H9 (cell line): ENCODE measurements at regions not wholly inside any gene's neighbourhood (a gene's known extent, or its start where the extent isn't known, plus 50 kb on each side); places are given as distances from the start of the nearest gene placed in this dataset.

Source experiments
- DNase-seq: peaks from one replicate; pipeline ENCODE4 v3.0.0-alpha.2; 2017
- H2AFZ ChIP-seq: one replicate; pipeline ENCODE4 v1.6.1; 2013; ENCODE audit warnings: mild to moderate bottlenecking, low read length, control low read depth, moderate library complexity
- H2AK5ac ChIP-seq: 2 replicates; pipeline ENCODE4 v1.6.1; 2013; ENCODE audit warnings: low read length, control low read depth, mixed read lengths; ENCODE audit not compliant: insufficient read length
- H2BK120ac ChIP-seq: one replicate; pipeline ENCODE4 v1.6.1; 2013; ENCODE audit warnings: low read depth, mild to moderate bottlenecking, low read length, control low read depth, inconsistent platforms; ENCODE audit not compliant: poor library complexity, severe bottlenecking
- H2BK12ac ChIP-seq: 2 replicates; pipeline ENCODE4 v1.6.1; 2013; ENCODE audit warnings: low read length, control low read depth, mixed read lengths, low read depth; ENCODE audit not compliant: insufficient read length
- H2BK15ac ChIP-seq: 2 replicates; pipeline ENCODE4 v1.6.1; 2013; ENCODE audit warnings: low read depth, low read length, control low read depth
- H2BK20ac ChIP-seq: one replicate; pipeline ENCODE4 v1.6.1; 2013; ENCODE audit warnings: low read depth, mild to moderate bottlenecking, low read length, control low read depth, inconsistent platforms; ENCODE audit not compliant: poor library complexity, severe bottlenecking
- H2BK5ac ChIP-seq: 2 replicates; pipeline ENCODE4 v1.6.1; 2013; ENCODE audit warnings: low read length, control low read depth, mixed read lengths; ENCODE audit not compliant: insufficient read length
- H3K14ac ChIP-seq: 2 replicates; pipeline ENCODE4 v1.6.1; 2013; ENCODE audit warnings: low read length, control low read depth; ENCODE audit not compliant: insufficient read depth
- H3K18ac ChIP-seq: 2 replicates; pipeline ENCODE4 v1.6.1; 2013; ENCODE audit warnings: low read depth, mild to moderate bottlenecking, mixed read lengths, low read length, control low read depth; ENCODE audit not compliant: insufficient read length
- H3K23ac ChIP-seq: 2 replicates; pipeline ENCODE4 v1.6.1; 2013; ENCODE audit warnings: low read length, control low read depth, mixed read lengths, low read depth; ENCODE audit not compliant: insufficient read length
- H3K23me2 ChIP-seq: 2 replicates; pipeline ENCODE4 v1.6.1; 2013; ENCODE audit warnings: low read depth, mild to moderate bottlenecking, mixed read lengths, low read length, control low read depth; ENCODE audit not compliant: insufficient read length, poor library complexity, severe bottlenecking
- H3K27ac ChIP-seq: 2 replicates; pipeline ENCODE4 v1.5.1; 2013; ENCODE audit warnings: low read length, control low read depth, mixed read lengths, low read depth; ENCODE audit not compliant: insufficient read length
- H3K27me3 ChIP-seq: 2 replicates; pipeline ENCODE4 v1.6.1; 2013; ENCODE audit warnings: low read length, control low read depth, inconsistent platforms; ENCODE audit not compliant: insufficient read depth
- H3K4ac ChIP-seq: 2 replicates; pipeline ENCODE4 v1.6.1; 2013; ENCODE audit warnings: low read depth, mild to moderate bottlenecking, control low read depth, inconsistent platforms, low read length, moderate library complexity
- H3K4me1 ChIP-seq: 2 replicates; pipeline ENCODE4 v1.6.1; 2013; ENCODE audit warnings: low read length, control low read depth, inconsistent platforms; ENCODE audit not compliant: insufficient read depth
- H3K4me2 ChIP-seq: 2 replicates; pipeline ENCODE4 v1.6.1; 2013; ENCODE audit warnings: low read length, control low read depth, mixed read lengths; ENCODE audit not compliant: insufficient read length, insufficient read depth
- H3K56ac ChIP-seq: 2 replicates; pipeline ENCODE4 v1.6.1; 2013; ENCODE audit warnings: low read depth, mild to moderate bottlenecking, mixed read lengths, low read length, control low read depth; ENCODE audit not compliant: insufficient read length
- H3K79me1 ChIP-seq: 2 replicates; pipeline ENCODE4 v1.6.1; 2013; ENCODE audit warnings: low read depth, mild to moderate bottlenecking, moderate library complexity, low read length, control low read depth, inconsistent platforms; ENCODE audit not compliant: insufficient read depth, poor library complexity, severe bottlenecking
- H3K79me2 ChIP-seq: 2 replicates; pipeline ENCODE4 v1.6.1; 2013; ENCODE audit warnings: low read length, control low read depth, inconsistent platforms; ENCODE audit not compliant: insufficient read depth
- H3K9ac ChIP-seq: 2 replicates; pipeline ENCODE4 v1.6.1; 2013; ENCODE audit warnings: low read length, control low read depth, mixed read lengths; ENCODE audit not compliant: insufficient read length; ENCODE audit errors: extremely low read depth
- H3K9me3 ChIP-seq: one replicate; pipeline ENCODE4 v1.6.1; 2013; ENCODE audit warnings: low read depth, low read length, inconsistent platforms; ENCODE audit not compliant: control insufficient read depth
- H3T11ph ChIP-seq: one replicate; pipeline ENCODE4 v1.6.1; 2013; ENCODE audit warnings: mild to moderate bottlenecking, low read length, control low read depth, inconsistent platforms
- H4K20me1 ChIP-seq: one replicate; pipeline ENCODE4 v1.6.1; 2013; ENCODE audit not compliant: control insufficient read depth, insufficient read length, insufficient read depth
- H4K5ac ChIP-seq: 2 replicates; pipeline ENCODE4 v1.6.1; 2013; ENCODE audit warnings: low read depth, mild to moderate bottlenecking, mixed read lengths, low read length, control low read depth; ENCODE audit not compliant: insufficient read length
- H4K8ac ChIP-seq: replicated peaks from 2 replicates; pipeline ENCODE4 v1.6.1; 2013; ENCODE audit warnings: low read length, control low read depth, mixed read lengths, low read depth; ENCODE audit not compliant: insufficient read length
- H4K91ac ChIP-seq: 2 replicates; pipeline ENCODE4 v1.6.1; 2013; ENCODE audit warnings: low read depth, mild to moderate bottlenecking, moderate library complexity, mixed read lengths, low read length, control low read depth; ENCODE audit not compliant: insufficient read length
- H3K27ac Mint-ChIP-seq, 3 experiments: 2 replicates in 2 of 3; 3 replicates in 1 of 3; pipeline ENCODE4 v1.8.0; 2020 to 2021; ENCODE audit warnings: mixed read lengths in 3 of 3, mild to moderate bottlenecking in 1 of 3, moderate library complexity in 1 of 3
- H3K27me3 Mint-ChIP-seq: 2 replicates; pipeline ENCODE4 v1.8.0; 2021; ENCODE audit warnings: low read depth, mild to moderate bottlenecking, moderate library complexity, mixed read lengths
- H3K36me3 Mint-ChIP-seq, 3 experiments: 2 replicates in 2 of 3; 3 replicates in 1 of 3; pipeline ENCODE4 v1.8.0; 2020 to 2021; ENCODE audit warnings: low read depth in 3 of 3, mixed read lengths in 3 of 3; ENCODE audit not compliant: insufficient read depth in 1 of 3
- H3K4me1 Mint-ChIP-seq, 2 experiments: 2 replicates each; pipeline ENCODE4 v1.8.0; 2020; ENCODE audit warnings: mixed read lengths in 2 of 2
- H3K4me3 Mint-ChIP-seq, 2 experiments: 2 replicates in 1 of 2; 3 replicates in 1 of 2; pipeline ENCODE4 v1.8.0; 2020 to 2021; ENCODE audit warnings: mild to moderate bottlenecking in 2 of 2, mixed read lengths in 2 of 2, moderate library complexity in 1 of 2
- H3K9me3 Mint-ChIP-seq, 2 experiments: 2 replicates in 1 of 2; 3 replicates in 1 of 2; pipeline ENCODE4 v1.8.0; 2020; ENCODE audit warnings: mild to moderate bottlenecking in 2 of 2, mixed read lengths in 2 of 2, moderate library complexity in 1 of 2
- WGBS: extraction: QIAGEN DNeasy Blood & Tissue Kit; methylation state at CpG from one replicate; pipeline ENCODE4 v1.1.7; 2013; ENCODE audit warnings: missing lambda C conversion rate, low lambda C conversion rate, mixed read lengths; ENCODE audit not compliant: insufficient read length; ENCODE audit errors: extremely low coverage; 5-methylcytosine and 5-hydroxymethylcytosine counted together
- TF ChIP-seq, protein P1 (sequence below): fragments of 200-600 bp; sonication (generic); conservative IDR thresholded peaks from 3 replicates; pipeline ENCODE4 v1.8.0; 2021; ENCODE audit warnings: antibody characterized with exemption, mild to moderate bottlenecking

DNA sequence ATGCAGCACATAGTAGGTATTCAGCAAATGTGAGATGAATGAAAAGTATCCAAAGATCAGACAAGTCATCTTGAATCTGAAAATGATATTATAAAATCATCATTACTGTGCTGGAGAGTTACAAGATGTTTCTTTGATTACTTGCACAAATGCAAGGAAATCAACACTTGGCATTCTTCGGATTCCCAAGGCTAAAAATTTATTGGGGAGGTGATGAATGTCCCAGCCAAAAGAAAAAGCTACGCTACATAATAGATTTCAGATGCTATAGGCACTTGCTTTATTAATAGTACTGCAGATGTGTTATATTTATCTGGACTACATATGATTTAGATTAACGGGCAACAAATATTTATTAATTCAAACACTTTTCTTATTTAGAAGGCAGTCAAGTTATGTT, 286.7 kb upstream of the TENM3 start:
- Histone ChIP-seq H2AK5ac (no peak overlapping the region), H3K4me2 (no peak overlapping the region)

More for the DNA sequence above, 286.7 kb upstream of the TENM3 start:
- H4K5ac ChIP-seq = no peak overlapping the region
- H4K91ac ChIP-seq = no peak overlapping the region
- no peak overlapping the region for H2BK15ac ChIP-seq
- no peak overlapping the region for H3T11ph ChIP-seq
- H3K27me3 Mint-ChIP-seq = no peaks in the 10 kb centered on the region
- H3K56ac ChIP-seq = no peak overlapping the region
- H3K27ac Mint-ChIP-seq = no peak overlapping the region
- H2AFZ ChIP-seq = no peak overlapping the region
- H2BK12ac ChIP-seq = no peak overlapping the region
- no peaks in the 10 kb centered on the region for H3K36me3 Mint-ChIP-seq
- H2BK5ac ChIP-seq = no peak overlapping the region
- no peak overlapping the region for H3K14ac ChIP-seq
- no peaks in the 10 kb centered on the region for H4K20me1 ChIP-seq
- no peak overlapping the region for H3K4ac ChIP-seq
- TF ChIP-seq, protein P1, sequence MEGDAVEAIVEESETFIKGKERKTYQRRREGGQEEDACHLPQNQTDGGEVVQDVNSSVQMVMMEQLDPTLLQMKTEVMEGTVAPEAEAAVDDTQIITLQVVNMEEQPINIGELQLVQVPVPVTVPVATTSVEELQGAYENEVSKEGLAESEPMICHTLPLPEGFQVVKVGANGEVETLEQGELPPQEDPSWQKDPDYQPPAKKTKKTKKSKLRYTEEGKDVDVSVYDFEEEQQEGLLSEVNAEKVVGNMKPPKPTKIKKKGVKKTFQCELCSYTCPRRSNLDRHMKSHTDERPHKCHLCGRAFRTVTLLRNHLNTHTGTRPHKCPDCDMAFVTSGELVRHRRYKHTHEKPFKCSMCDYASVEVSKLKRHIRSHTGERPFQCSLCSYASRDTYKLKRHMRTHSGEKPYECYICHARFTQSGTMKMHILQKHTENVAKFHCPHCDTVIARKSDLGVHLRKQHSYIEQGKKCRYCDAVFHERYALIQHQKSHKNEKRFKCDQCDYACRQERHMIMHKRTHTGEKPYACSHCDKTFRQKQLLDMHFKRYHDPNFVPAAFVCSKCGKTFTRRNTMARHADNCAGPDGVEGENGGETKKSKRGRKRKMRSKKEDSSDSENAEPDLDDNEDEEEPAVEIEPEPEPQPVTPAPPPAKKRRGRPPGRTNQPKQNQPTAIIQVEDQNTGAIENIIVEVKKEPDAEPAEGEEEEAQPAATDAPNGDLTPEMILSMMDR = no peak
- no peak overlapping the region for H3K23ac ChIP-seq
- no peaks in the 10 kb centered on the region for H3K9me3 ChIP-seq
- H3K4me1 Mint-ChIP-seq = peaks cover 4 to 16% of the 10 kb centered on the region in 2 experiments
- no peak overlapping the region for H3K18ac ChIP-seq
- no peak overlapping the region for H2BK20ac ChIP-seq
- H2BK120ac ChIP-seq = no peak overlapping the region
- H3K4me3 Mint-ChIP-seq = no peak overlapping the region
- no peak overlapping the region for H4K8ac ChIP-seq
- peaks cover 2% of the 10 kb centered on the region; the same call in 1 of the 2 replicates for H3K4me1 ChIP-seq
- no CpG with 5 or more reads among the region's 3 CpGs for WGBS
- H3K27ac ChIP-seq = no peak overlapping the region
- H3K9me3 Mint-ChIP-seq = no peaks in the 10 kb centered on the region
- no peaks in the 10 kb centered on the region for H3K27me3 ChIP-seq
- H3K9ac ChIP-seq = no peak overlapping the region
- no peaks in the 10 kb centered on the region; the same call in 1 of the 2 replicates for H3K79me2 ChIP-seq
- DNase-seq = no peak
- H3K79me1 ChIP-seq = no peaks in the 10 kb centered on the region
- no peaks in the 10 kb centered on the region for H3K23me2 ChIP-seq
